ENCODE measurements at regions not wholly inside any gene's neighbourhood (a gene's known extent, or its start where the extent isn't known, plus 50 kb on each side); places are given as distances from the start of the nearest gene placed in this dataset.

DNA sequence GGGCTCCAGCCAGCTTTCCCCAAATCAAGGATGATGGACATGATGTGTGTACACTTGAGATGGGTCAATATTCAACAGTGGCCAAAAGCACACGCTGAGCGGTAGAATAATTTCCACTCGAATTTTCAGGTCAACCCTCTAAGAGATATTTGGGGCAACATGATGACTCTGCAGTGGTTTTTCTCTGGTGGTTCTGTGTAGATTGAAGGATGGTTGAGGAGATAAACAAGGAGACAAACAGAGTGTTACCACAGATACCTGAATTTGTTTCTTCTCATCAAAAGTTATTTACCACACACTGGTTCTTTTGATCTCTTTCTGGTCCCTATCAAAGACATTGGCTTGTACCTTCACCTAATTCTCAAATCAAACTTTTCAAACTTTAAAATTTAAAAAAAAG is 242.0 kb downstream of the ETS1 start:
- H3F3A ChIP-seq (replicated peaks; ENCODE audit: insufficient read depth) = no peaks in the 10 kb centered on the region
- H3K9me3 ChIP-seq = no peaks in the 10 kb centered on the region
- POLR2A ChIA-PET = no interaction called here
- DNase-seq = no peak
- H3K4me1 ChIP-seq (ENCODE audit: control insufficient read depth in 1 of 2, insufficient read depth in 2 of 2, low read depth in 1 of 2, low read length in 1 of 2) = peaks cover 0 to 3% of the 10 kb centered on the region in 2 experiments; a peak in 1 of 4 replicates
- H2AFZ ChIP-seq (ENCODE audit: low read depth) = no peak overlapping the region
- no peaks in the 10 kb centered on the region for H3K36me3 ChIP-seq (replicated peaks in 1 of 2; ENCODE audit: control insufficient read depth in 1 of 2, insufficient read depth in 2 of 2, low read length in 1 of 2)
- TF ChIP-seq RFX5 (IDR thresholded peaks at IDR 0.05; ENCODE audit: low read length) (no peak), GABPA (IDR thresholded peaks at IDR 0.05; ENCODE audit: low read depth) (no peak), NRF1 (IDR thresholded peaks at IDR 0.05; ENCODE audit: low read depth, low read length) (no peak), EP300 (IDR thresholded peaks at IDR 0.05; ENCODE audit: borderline replicate concordance in 1 of 2, low read depth in 1 of 2, low read length in 1 of 2) (no peak), MXI1 (IDR thresholded peaks at IDR 0.05; ENCODE audit: low read depth, low read length) (no peak), NFIC (IDR thresholded peaks at IDR 0.05; ENCODE audit: borderline replicate concordance) (no peak), RXRA (IDR thresholded peaks at IDR 0.05; ENCODE audit: borderline replicate concordance, low read depth) (no peak), REST (IDR thresholded peaks at IDR 0.05; ENCODE audit: low read depth, low read length) (no peak), POLR2AphosphoS5 (IDR thresholded peaks at IDR 0.05; ENCODE audit: low read depth, low read length) (no peak)
- TF ChIP-seq, protein P1, sequence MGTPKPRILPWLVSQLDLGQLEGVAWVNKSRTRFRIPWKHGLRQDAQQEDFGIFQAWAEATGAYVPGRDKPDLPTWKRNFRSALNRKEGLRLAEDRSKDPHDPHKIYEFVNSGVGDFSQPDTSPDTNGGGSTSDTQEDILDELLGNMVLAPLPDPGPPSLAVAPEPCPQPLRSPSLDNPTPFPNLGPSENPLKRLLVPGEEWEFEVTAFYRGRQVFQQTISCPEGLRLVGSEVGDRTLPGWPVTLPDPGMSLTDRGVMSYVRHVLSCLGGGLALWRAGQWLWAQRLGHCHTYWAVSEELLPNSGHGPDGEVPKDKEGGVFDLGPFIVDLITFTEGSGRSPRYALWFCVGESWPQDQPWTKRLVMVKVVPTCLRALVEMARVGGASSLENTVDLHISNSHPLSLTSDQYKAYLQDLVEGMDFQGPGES (IDR thresholded peaks at IDR 0.05; ENCODE audit: low read depth, low read length) = no peak
- no peaks in the 10 kb centered on the region for H3K9me2 ChIP-seq
- H3K79me2 ChIP-seq (ENCODE audit: insufficient read depth) = no peaks in the 10 kb centered on the region
- no peak overlapping the region for H3K4me2 ChIP-seq
- H4K20me1 ChIP-seq (ENCODE audit: insufficient read depth) = no peaks in the 10 kb centered on the region
- H3K27ac ChIP-seq (ENCODE audit: low read depth in 2 of 2, low read length in 1 of 2) = no peak overlapping the region
- H3K4me3 ChIP-seq (ENCODE audit: low read depth in 2 of 2, low read length in 1 of 2) = no peak overlapping the region
- H3K27me3 ChIP-seq (ENCODE audit: insufficient read depth) = no peaks in the 10 kb centered on the region
- WGBS (ENCODE audit: low lambda C conversion rate) = 82% methylated on average over 3 of the region's 3 CpGs
- CTCF ChIA-PET = no interaction called here
- H3K9ac ChIP-seq = no peak overlapping the region

GRCh38 chr11:128343870-128344269 is 243.5 kb downstream of the ETS1 start:
- Histone ChIP-seq H3K27ac (ENCODE audit: low read depth in 2 of 2, low read length in 1 of 2) (no peak overlapping the region), H3K79me2 (ENCODE audit: insufficient read depth) (no peaks in the 10 kb centered on the region), H3K9ac (no peak overlapping the region), H3K9me2 (no peaks in the 10 kb centered on the region), H3F3A (replicated peaks; ENCODE audit: insufficient read depth) (no peaks in the 10 kb centered on the region), H2AFZ (ENCODE audit: low read depth) (no peak overlapping the region), H3K36me3 (replicated peaks in 1 of 2; ENCODE audit: control insufficient read depth in 1 of 2, insufficient read depth in 2 of 2, low read length in 1 of 2) (no peaks in the 10 kb centered on the region), H4K20me1 (ENCODE audit: insufficient read depth) (no peaks in the 10 kb centered on the region), H3K4me1 (ENCODE audit: control insufficient read depth in 1 of 2, insufficient read depth in 2 of 2, low read depth in 1 of 2, low read length in 1 of 2) (peaks cover 0 to 3% of the 10 kb centered on the region in 2 experiments; a peak in 1 of 4 replicates), H3K4me2 (no peak overlapping the region), H3K27me3 (ENCODE audit: insufficient read depth) (no peaks in the 10 kb centered on the region), H3K9me3 (no peaks in the 10 kb centered on the region), H3K4me3 (ENCODE audit: low read depth in 2 of 2, low read length in 1 of 2) (no peak overlapping the region)
- POLR2A ChIA-PET = no interaction called here
- TF ChIP-seq JUND (IDR thresholded peaks at IDR 0.05) (no peak), EP300 (IDR thresholded peaks at IDR 0.05; ENCODE audit: borderline replicate concordance in 1 of 2, low read depth in 1 of 2, low read length in 1 of 2) (no peak), RXRA (IDR thresholded peaks at IDR 0.05; ENCODE audit: borderline replicate concordance, low read depth) (no peak), GATA2 (CRISPR knock-in tag; IDR thresholded peaks at IDR 0.05) (no peak), REST (IDR thresholded peaks at IDR 0.05; ENCODE audit: low read depth, low read length) (no peak), NRF1 (IDR thresholded peaks at IDR 0.05; ENCODE audit: low read depth, low read length) (no peak), MXI1 (IDR thresholded peaks at IDR 0.05; ENCODE audit: low read depth, low read length) (no peak)
- TF ChIP-seq, protein P1 (IDR thresholded peaks at IDR 0.05; ENCODE audit: low read depth, low read length) = no peak
- no peak for DNase-seq
- CTCF ChIA-PET = interaction anchor here (0.9 to 1.3 kb wide), 2 partner anchors 13 to 288 kb away, joined by 3 read pairs; no protein-coding TSS in a partner anchor
- WGBS (ENCODE audit: low lambda C conversion rate) = 87% methylated on average over 4 of the region's 4 CpGs

Measured in SK-N-SH (cell line).